Renal cortex interstitium (tissue), 11 donors: ENCODE measurements at regions not wholly inside any gene's neighbourhood (a gene's known extent, or its start where the extent isn't known, plus 50 kb on each side); places are given as distances from the start of the nearest gene placed in this dataset.

Experiments
- DNase-seq, 11 donors: peaks; one replicate each; pipeline ENCODE4 v3.0.0-alpha.2; 2013; ENCODE audit warnings: low read depth in 9 of 11, low spot score in 4 of 11; ENCODE audit errors: extremely low read depth in 1 of 11

DNA sequence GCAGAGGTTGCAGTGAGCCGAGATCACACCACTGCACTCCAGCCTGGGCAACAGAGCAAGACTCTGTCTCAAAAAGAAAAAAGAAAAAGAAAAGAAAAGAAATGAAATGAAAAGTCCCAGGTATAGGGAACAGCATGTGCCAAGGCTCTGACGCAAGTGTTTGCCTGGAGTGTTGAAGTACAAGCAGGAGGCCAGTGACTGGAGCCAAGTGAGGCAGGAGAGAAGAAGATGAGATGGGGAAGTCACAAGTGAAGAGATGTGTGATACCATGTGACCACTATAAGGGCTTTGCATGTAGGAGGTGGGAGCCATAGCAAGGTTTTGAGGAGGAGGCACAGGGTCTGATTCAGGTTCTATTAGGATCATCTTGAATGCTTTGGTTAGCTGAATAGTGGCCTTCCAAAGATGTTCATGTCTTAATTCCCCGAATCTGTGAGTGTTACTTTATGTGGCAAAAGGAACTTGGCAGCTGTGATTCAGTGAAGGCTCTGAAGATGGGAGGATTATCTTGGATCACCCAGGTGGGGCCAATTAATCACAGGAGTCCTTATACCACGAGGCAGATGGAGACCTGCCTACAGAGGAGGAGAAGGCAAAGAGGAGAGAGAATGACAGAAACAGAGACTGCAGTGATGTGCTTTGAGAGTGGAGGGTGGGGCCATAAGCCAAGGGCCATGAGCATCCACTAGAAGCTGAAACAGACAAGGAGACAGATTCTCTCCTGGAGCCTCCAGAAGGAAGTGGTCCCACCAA, 91.1 kb upstream of the PTPN1 start:
- no peak for DNase-seq

DNA sequence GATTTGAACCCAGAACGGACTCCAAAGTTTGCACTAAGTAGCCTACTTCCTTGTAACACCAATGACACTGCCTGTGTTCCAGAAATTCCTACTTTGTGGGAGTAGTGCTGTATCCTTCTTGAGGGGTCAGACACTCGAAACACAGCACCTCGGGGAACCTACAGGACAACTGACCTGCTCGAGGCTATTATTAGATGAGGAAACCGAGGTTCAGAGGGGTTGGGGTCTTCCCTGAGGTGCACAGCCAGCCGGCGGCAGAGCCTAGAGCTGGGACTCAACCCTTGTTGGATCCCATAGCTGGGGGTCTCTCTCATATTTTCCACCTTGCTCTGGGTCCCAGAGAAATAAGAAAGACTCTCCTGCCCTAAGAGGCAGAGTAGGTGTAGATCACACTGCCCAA, 89.8 kb upstream of the PTPN1 start:
- no peak for DNase-seq

DNA sequence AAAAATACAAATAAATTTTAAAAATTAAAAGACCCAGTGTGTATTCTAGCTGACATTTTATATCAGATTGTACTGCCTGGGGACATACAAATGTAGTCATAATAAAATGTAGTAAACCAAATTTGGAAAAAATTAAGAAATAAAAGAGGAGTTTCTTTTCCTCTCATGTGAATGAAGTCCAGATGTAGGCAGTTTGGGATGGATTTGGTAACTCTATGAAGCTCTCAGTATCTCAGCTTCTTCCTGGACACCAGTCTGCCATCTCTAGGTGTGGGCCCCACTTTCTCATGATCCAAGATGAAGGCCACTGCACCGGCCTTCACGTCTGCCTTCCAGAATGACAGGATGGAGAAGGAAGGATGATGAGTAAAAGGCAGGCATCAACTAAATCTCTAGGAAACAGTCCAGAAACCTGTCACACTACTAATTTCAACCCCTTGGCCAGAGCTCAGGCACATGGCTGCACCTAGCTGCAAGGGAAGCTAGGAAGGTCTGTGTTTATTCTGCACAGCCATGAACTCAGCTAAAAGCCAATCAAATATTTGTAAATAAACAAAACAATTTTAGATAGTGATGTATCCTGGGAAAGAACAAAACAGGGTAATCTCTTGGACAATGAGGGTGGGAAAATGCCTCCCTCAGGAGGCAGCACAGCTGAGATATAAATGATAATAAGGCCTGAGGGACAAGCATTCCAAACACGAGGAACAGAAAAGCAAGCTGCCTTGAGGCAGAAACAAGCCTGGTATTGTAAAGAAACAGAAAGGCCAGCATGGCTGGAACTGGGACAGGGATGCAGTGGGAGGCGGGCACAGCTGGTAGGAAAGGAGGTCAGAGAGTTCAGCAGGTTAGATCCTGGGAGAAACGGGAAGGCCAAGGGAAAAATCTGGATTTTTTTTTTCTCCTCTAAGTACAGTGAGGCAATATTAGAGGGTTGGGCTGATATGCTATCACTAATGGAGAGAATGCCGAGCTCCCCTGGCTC, 88.5 kb upstream of the PTPN1 start:
- DNase-seq, result no peak

DNA sequence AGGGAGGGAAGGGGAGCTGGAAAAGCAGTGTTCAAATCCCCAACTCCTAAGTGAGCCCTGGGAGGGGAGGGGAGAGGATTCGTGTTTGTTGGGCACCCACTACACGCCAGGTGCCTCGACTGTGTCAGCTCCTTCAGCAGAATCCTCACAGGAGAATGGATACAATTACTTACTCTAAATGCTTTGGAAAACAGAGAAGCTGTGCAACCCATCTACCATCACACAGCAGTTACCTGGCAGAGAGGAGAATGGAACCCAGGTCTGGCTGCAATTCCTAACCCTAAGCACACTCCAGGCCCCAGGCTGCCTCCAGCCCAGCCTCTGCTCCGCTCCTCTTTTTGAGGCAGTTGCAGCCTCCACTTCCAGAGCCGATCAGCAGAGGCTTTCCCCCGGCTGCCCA, 86.4 kb upstream of the PTPN1 start:
- DNase-seq, result no peak

DNA sequence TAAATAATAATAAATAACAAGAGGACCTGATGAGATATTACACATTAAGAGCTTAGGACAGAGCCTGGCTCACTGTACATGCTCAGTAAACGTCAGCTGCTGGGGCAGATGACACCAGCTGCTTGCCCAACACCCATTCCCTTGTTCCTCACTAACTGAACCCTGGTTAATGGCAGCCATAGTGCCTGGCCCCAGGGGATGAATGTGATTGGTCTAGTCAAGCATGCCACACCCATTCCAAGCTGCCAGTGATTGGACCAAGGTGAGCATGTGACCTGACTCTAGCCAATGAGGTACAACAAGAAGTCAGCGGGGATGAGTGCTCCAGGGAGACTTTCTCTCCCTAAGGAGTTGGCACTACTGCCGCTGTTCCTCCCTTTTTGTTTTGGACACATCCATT, 85.1 kb upstream of the PTPN1 start:
- no peak for DNase-seq

DNA sequence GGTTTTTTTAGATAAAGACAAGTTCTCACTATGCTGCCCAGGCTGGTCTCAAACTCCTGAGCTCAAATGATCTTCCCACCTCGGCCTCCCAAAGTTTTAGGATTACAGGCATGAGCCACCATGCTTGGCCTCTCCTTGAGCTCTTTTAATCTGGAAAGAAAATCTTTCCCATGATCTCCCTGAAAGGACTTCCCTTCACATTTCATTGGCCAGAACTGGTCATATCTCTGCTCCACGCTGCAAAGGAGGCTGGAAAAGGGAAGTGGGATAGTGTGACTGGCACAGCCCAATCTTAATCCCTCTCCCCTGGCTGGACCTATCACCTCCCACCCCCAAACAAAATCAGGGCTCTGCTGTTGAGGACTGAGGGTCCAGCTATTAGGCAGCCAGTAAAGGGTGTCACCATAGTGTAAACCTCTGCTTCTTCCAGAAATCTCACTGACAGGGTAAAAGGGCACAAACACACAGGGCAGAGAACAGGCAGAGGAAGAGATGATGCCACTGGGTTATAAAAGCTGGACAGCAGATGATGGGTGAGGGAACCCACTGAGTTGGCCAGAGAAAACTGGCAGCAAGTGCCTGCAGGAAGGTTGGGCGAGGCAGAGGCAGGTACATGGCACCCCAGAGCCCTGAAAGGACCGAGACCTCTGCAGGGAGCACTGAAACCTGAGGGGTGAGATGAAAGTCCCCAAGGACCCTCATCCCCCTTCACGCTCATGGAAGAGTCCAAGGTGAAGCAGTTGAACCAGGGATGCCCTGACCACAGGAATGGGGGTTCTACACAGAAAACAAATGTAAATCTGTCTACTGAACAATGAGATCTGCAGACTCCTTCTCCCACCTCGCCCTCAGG, 83.1 kb upstream of the PTPN1 start:
- no peak for DNase-seq

DNA sequence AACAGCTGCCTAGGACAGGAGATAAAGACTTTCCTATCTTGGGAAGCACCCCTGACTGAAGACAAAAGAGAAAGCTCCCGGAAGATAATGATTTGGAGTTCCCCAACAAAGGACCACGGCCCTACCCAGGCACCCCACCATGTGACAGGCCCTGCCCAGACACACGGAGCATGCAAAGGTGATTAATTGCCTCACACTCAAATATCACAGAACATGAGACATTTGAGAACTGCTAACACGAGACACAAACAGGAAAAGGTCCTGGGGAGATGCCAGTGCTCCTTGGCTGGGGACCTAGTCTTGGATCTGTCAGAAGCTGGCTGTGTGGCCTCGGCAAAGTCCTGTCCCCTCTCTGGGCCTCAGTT, 82.5 kb upstream of the PTPN1 start:
- no peak for DNase-seq

DNA sequence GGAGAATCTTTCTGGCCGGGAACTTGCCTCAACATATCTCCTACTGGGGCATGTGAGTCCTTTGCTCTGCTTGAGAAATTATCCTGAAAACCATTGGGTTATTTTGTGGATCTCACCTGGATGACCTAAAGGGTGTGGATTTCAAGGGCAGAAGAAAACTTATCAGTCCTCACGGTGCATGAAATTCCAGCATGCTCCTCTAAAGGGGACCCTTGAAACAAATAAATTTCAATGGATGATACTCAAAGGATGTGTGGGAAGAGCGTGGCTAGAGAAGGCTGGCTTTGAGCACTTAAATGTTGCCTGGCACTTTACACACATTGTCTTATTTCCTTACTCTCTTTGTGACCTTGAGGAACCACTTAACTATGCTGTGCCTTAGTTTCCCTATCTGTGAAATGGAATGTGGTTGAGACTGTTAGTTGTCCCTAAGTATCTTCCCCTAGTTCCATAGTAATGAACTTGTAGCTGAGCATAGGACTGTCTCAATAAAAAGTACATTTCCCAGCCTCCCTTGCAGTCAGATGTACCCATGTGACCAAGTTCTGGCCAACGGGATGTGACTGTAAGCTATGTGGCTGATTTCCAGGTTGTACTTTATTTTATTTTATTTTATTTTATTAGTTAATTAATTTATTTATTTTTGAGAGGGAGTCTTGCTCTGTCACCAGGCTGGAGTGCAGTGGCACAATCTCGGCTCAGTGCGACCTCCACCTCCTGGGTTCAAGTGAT, 81.9 kb upstream of the PTPN1 start:
- DNase-seq, result no peak

DNA sequence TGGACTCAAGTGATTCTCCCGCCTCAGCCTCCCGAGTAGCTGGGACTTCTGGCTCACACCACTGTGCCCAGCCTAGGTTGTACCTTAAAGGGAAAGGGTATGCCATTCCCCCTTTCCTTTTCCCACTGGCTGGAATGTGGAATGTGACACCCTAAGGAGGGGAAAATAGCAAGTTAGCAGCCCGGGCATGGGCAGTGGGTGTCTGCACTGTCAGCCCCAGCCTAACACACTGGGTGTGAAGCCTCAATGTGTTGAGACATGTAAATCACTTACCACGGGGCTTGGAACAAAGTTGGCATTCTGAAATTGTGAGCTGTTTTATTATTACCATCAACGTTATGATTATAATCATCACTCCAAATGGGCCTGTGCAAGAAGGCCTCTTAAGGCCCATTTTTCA, 80.8 kb upstream of the PTPN1 start:
- no peak for DNase-seq

DNA sequence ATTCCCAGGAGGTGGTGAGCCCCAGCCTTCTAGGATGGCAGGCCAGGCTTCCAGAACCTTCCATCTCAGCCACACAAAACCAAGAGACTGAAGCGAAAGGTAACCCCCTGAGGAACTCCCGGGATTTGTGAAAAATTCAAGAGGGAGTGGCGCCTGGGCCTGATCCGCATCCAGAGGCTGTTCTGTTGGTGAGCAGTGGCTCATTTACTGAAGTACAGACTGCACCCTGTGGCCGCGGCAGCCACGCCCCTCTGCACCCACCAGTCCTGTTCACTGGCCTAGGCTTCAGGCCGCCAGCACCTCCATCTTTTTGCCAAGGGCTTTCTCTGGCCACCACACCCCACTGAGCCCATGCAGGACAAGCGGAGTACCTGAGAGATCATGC, 79.1 kb upstream of the PTPN1 start:
- DNase-seq, result no peak

DNA sequence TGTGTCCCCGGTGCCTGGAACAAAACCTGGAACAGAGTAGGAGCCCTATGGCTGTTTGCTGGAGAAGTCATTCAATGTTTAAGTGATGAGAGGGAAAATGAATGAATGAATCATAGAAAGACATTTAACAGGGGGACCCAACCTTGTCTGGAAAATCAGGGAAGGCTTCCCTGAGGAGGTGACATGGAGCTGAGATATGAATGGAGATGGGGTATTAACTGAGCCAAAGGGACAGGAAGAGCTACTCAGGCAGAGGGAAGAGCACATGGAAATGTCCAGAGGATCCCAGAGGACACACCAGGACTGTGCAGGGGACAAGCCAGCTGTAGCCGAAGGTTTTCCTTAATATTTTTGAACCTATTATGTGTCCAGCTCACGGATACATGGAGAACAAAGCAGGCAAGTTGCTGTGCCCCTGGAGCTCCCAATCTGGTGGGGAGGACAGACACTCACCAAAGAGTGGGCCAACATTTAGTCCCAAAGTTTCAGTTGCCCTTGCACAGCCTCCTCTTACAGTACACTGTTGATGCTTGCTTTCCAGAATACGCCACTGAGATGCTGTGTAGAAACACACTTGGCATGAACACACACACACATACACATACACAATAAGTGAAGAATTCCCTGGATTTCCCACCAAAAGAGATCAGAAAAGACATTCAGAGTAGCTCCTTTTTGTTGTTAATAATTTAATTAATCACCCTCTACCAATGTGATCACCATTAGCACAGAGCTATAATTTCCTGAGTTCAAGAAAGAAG, 77.0 kb upstream of the PTPN1 start:
- no peak for DNase-seq

DNA sequence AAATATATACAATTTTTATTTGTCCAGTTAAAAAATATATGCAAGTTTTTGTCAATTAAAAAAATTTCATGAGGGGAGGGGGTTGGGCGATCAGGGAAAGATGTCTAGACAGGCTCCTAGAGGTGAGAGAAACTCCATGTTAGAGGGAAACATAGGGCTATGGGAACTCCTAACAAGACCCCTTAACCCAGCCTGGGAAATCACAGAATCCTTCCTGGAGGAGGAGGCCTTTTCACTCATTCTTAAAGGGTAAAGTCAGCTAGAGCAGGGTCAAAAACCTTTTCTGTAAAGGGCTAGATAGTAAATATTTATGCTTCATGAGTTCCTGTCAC, 75.9 kb upstream of the PTPN1 start:
- DNase-seq, result no peak

DNA sequence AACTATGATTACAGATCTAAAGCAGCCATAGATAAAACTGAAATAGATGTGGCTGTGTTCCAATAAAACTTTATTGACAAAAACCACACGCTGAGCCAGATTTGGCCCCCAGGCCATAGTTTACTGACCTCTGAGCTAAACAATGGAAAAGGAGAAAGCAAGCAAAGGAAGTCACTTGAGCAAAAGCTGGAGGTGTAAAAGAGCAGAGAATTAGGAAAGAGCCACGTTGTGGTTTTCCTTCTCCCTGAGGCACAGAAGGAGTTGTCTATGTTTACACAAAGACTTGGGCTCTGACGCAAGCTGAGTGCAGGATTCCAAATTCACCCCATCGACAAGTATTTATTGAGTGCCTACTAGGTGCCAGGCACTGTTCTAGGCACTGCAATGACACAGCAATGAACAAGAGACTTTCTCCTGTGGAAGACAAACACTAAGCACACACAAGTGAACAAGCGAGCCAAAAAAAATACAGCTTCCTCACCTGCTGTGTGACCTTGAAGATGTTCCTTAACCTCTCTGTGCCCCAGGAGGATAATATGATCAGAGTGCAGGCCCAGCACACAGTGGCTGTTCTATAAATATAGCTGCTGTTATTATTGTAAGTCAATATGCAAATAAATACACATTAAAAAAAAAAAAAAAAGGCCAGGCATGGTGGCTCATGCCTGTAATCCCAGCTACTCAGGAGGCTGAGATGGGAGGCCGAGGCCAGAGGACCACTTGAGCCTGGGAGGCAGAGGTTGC, 75.4 kb upstream of the PTPN1 start:
- DNase-seq, result no peak

DNA sequence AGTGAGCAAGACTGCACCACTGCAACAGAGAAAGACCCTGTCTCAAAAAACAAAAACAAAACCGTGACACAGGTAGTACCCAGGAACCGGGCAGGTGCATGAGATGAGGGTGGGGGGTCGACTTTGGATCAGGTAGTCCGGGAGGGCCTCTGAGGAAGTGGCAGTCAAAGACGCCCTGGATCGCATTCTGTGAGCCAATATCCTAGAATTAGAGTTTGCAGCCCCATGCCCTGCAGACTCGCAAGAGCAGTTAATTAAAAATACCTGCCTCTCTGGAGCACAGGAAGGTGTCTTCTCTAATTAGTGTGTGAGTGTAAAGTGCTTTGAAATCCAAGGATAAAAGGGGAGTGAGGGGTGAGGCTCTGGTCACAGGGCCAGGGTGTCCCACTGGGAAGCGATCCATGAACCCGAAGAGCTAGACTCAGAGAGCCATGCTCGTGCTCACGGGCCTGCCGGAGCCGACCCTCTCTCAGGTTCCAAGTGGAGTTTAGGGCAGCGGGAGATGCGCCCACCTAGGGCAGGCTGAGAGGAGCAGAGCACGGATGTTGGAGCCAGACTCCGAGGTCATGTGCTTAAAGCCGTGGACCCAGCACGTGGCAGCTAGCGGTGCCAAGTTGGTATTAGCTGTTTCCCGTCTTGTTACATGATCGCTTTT, 74.7 kb upstream of the PTPN1 start:
- no peak for DNase-seq

DNA sequence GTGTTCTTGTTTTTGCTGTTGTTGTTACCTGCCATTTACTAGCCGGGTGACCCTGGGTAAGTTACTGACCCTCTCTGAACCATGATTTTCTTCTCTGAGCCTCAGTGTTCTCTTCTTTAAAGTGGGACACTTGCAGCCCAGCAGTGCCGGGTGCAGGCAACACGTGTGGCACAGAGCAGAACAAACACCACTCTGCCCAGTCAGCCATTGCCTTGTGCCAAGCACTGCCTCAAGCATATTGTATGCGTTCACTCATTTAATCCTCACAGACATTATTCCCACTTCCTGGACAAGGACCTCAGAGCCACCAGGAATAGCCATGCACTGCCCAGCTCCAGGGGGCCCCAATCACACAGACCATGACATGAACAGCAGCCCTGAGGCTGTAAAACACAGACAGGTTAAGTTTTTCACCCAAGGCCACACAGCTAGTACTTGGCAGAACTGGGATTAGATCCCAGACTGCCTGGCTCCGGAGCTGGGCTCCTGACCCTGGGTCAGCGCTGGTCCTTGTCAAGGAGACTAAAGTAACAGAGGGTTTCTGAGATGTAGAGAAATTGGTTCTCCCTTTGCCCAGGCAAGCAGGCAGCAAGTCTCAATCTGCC, 74.0 kb upstream of the PTPN1 start:
- no peak for DNase-seq

DNA sequence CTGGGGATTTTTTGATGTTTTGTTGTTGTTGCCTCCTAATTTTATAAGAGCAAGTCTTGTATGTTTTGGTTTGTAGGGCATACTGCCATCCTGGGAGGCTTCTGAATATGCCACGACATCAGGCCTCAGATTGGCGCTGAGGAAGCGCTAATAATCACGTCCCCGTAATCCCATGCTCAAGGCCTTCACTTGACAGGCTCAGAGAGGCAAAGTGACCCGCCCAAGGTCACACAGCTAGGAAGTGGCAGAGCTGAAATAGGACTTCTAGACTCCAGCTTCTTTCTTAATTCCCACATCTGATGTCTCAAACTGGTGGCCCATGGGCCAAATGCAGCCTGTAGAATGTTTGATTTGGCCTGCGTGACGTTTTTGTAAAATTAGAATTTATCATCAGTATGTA, 73.5 kb upstream of the PTPN1 start:
- DNase-seq, result no peak

DNA sequence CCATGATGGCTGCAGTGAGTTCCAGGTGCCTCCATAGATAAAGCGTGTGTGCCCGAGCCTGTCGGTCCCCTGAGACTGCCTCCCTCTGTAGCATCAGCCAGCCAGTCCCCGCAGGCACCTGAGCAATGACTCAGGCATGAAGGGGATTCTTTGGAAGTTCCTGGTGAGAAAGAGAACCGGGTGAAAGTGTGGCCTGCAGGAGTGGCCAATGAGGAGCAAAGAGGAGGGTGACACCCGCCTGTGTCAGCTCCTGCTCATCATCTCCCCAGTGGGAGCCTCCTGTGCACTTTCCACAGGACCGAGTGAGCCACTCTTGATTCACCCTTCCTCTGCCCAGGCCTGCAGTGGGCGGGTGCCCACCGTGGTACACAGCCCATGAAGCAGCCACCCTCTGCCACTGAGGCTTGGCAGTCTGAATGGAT, 71.2 kb upstream of the PTPN1 start:
- DNase-seq, result no peak
